ENCODE measurements at regions not wholly inside any gene's neighbourhood (a gene's known extent, or its start where the extent isn't known, plus 50 kb on each side); places are given as distances from the start of the nearest gene placed in this dataset.
A peak's percentile ranks its signal among the peaks of the same experiment; 100 is the strongest.
"Not testable (repeated sequence)": the region's sequence is repeated elsewhere in the genome, so short reads cannot be mapped to it uniquely, and the experiment has no call there.

GRCh38 chr4:3955321-3956164 lies 189.4 kb downstream of the ADRA2C start:
- H3K9me3 ChIP-seq (ENCODE audit: control insufficient read depth, low read depth, low read length); H3K4me1 ChIP-seq (ENCODE audit: control insufficient read depth, extremely low read depth, insufficient read depth, low read length); FAIRE-seq; H3K9me1 ChIP-seq (ENCODE audit: control insufficient read depth, extremely low read depth, insufficient read depth, low read length); H3K79me2 ChIP-seq (ENCODE audit: control insufficient read depth, insufficient read depth, low read length); H3K27me3 ChIP-seq (ENCODE audit: control insufficient read depth, extremely low read depth, insufficient read depth, low read length); dilution Hi-C loops (cut with MboI; ENCODE audit: extremely low pct_ligation_motif_present, low sequenced_read_pairs); H3K36me3 ChIP-seq (ENCODE audit: control insufficient read depth in 2 of 2, extremely low read depth in 1 of 2, insufficient read depth in 2 of 2, low read length in 2 of 2); H4K20me1 ChIP-seq (ENCODE audit: control insufficient read depth, extremely low read depth, insufficient read depth, low read length): not testable (repeated sequence)
- Histone ChIP-seq H3K9ac (ENCODE audit: control insufficient read depth, extremely low read depth, insufficient read depth, low read length) (peak overlapping the region; percentile 90), H3K27ac (ENCODE audit: control insufficient read depth, insufficient read depth, low read length) (peak overlapping the region; percentile 90), H2AFZ (ENCODE audit: control insufficient read depth, low read length) (peak overlapping the region; percentile 76), H3K4me2 (ENCODE audit: control insufficient read depth, extremely low read depth, insufficient read depth, low read depth, low read length) (peak overlapping the region; percentile 32), H3K4me3 (ENCODE audit: control insufficient read depth in 2 of 3, extremely low read depth in 1 of 3, insufficient read depth in 2 of 3, low read depth in 1 of 3, low read length in 3 of 3) (peak overlapping the region; percentile 62 to 82 (median 70))
- DNase-seq (ENCODE audit: low read depth, low spot score) = peak; percentile 96

DNA sequence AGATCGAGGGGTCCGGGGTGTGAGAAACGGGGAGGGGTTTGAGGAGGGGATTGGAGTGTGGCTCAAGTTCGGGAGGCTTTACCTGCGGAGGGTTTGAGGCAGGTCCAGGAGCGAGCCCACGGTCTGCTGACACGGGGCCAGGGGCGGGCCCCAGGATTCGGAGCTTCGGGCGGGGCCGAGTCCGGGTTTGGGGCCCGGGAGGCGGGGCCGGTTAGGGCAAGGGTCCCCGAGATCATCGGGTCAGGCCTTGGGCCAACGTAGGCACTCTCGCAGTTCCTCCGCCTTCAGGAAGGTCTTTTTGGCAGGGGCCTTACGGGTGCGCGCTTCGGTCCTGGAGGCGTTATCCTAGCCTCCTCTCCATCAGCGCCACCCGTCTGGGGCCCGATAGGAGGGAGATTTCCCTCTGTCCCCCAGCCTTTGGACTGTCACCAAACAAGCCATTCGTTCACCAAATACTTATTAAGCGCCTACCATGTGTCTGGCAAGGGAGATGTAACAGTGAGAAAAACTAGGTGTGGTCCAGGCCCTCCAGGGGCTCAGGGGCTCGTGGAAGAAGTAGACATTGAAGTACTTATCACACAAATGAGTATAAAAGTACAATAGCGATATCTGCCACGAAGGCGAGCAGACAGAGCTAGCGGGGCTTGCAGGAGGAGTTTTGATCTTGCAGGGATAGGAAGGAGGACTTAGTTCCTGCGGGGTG lies 190.1 kb downstream of the ADRA2C start:
- peak overlapping the region; percentile 61 for H3K9ac ChIP-seq (ENCODE audit: control insufficient read depth, extremely low read depth, insufficient read depth, low read length)
- peak overlapping the region; percentile 32 for H3K4me2 ChIP-seq (ENCODE audit: control insufficient read depth, extremely low read depth, insufficient read depth, low read depth, low read length)
- peak overlapping the region; percentile 76 for H2AFZ ChIP-seq (ENCODE audit: control insufficient read depth, low read length)
- H3K9me1 ChIP-seq (ENCODE audit: control insufficient read depth, extremely low read depth, insufficient read depth, low read length); DNase-seq (ENCODE audit: low read depth, low spot score); H3K9me3 ChIP-seq (ENCODE audit: control insufficient read depth, low read depth, low read length); FAIRE-seq; dilution Hi-C loops (cut with MboI; ENCODE audit: extremely low pct_ligation_motif_present, low sequenced_read_pairs); H3K36me3 ChIP-seq (ENCODE audit: control insufficient read depth in 2 of 2, extremely low read depth in 1 of 2, insufficient read depth in 2 of 2, low read length in 2 of 2); H4K20me1 ChIP-seq (ENCODE audit: control insufficient read depth, extremely low read depth, insufficient read depth, low read length); H3K4me1 ChIP-seq (ENCODE audit: control insufficient read depth, extremely low read depth, insufficient read depth, low read length); H3K79me2 ChIP-seq (ENCODE audit: control insufficient read depth, insufficient read depth, low read length); H3K27me3 ChIP-seq (ENCODE audit: control insufficient read depth, extremely low read depth, insufficient read depth, low read length): not testable (repeated sequence)
- H3K4me3 ChIP-seq (ENCODE audit: control insufficient read depth in 2 of 3, extremely low read depth in 1 of 3, insufficient read depth in 2 of 3, low read depth in 1 of 3, low read length in 3 of 3) = peak overlapping the region; percentile 44 to 47 (median 46)
- peak overlapping the region; percentile 20 for H3K27ac ChIP-seq (ENCODE audit: control insufficient read depth, insufficient read depth, low read length)

DNA sequence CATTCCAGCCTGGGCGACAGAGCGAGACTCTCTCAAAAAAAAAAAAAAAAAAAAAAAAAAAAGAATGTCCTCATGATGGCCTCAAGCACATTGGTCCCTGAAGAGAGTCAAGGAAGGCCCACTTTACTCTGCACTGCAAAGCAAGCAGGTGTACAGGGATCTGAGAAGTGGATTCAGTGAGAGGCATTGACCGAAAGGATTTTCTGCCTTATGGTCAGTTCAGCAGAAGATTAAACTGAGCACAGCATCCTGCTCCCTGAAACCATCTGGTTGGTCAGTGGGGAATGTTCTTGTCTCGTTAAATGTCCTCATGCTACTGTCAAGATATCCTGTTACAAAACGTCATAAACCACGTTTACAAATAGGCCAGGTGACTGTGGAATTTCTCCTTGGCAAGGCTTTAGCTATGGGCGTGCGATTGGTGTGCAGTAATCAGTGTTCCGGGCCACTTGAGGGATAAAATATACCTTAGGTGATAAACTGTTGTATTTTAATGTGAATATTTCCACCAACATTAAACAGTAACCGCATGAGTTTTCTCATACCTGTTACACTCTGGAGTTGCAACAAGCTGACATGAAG lies 195.0 kb downstream of the ADRA2C start:
- dilution Hi-C loops (cut with MboI; ENCODE audit: extremely low pct_ligation_motif_present, low sequenced_read_pairs); H3K27me3 ChIP-seq (ENCODE audit: control insufficient read depth, extremely low read depth, insufficient read depth, low read length); DNase-seq (ENCODE audit: low read depth, low spot score); H3K9ac ChIP-seq (ENCODE audit: control insufficient read depth, extremely low read depth, insufficient read depth, low read length); H4K20me1 ChIP-seq (ENCODE audit: control insufficient read depth, extremely low read depth, insufficient read depth, low read length); H3K36me3 ChIP-seq (ENCODE audit: control insufficient read depth in 2 of 2, extremely low read depth in 1 of 2, insufficient read depth in 2 of 2, low read length in 2 of 2); H3K4me1 ChIP-seq (ENCODE audit: control insufficient read depth, extremely low read depth, insufficient read depth, low read length); H3K4me3 ChIP-seq (ENCODE audit: control insufficient read depth in 2 of 3, extremely low read depth in 1 of 3, insufficient read depth in 2 of 3, low read depth in 1 of 3, low read length in 3 of 3); H3K79me2 ChIP-seq (ENCODE audit: control insufficient read depth, insufficient read depth, low read length); H3K4me2 ChIP-seq (ENCODE audit: control insufficient read depth, extremely low read depth, insufficient read depth, low read depth, low read length); H3K27ac ChIP-seq (ENCODE audit: control insufficient read depth, insufficient read depth, low read length); H3K9me3 ChIP-seq (ENCODE audit: control insufficient read depth, low read depth, low read length); H2AFZ ChIP-seq (ENCODE audit: control insufficient read depth, low read length); H3K9me1 ChIP-seq (ENCODE audit: control insufficient read depth, extremely low read depth, insufficient read depth, low read length); FAIRE-seq: not testable (repeated sequence)

DNA sequence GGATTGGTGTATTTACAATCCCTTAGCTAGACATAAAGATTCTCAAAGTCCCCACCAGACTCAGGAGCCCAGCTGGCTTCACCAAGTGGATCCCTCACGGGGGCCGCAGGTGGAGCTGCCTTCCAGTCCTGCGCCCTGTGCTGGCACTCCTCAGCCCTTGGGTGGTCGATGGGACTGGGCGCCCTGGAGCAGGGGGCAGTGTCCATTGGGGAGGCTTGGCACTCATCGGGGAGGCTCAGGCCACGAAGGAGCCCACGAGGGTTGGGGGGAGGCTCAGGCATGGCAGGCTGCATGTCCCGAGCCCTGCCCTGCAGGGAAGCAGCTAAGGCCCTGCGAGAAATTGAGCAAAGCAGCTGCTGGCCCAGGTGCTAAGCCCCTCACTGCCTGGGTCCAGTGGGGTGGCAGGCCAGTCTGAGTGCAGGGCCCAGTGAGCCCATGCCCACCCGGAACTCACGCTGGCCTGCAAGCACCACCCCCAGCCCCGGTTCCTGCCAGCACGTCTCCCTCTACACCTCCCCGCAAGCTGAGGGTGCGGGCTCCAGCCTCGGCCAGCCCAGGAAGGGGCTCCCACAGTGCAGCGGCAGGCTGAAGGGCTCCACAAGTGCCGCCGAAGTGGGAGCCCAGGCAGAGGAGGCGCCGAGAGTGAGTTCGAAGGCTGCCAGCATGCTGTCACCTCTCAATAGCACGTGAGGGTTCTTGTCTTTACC lies 198.5 kb downstream of the ADRA2C start:
- H3K27me3 ChIP-seq (ENCODE audit: control insufficient read depth, extremely low read depth, insufficient read depth, low read length); H3K9me1 ChIP-seq (ENCODE audit: control insufficient read depth, extremely low read depth, insufficient read depth, low read length); H2AFZ ChIP-seq (ENCODE audit: control insufficient read depth, low read length); H3K79me2 ChIP-seq (ENCODE audit: control insufficient read depth, insufficient read depth, low read length); dilution Hi-C loops (cut with MboI; ENCODE audit: extremely low pct_ligation_motif_present, low sequenced_read_pairs); H3K36me3 ChIP-seq (ENCODE audit: control insufficient read depth in 2 of 2, extremely low read depth in 1 of 2, insufficient read depth in 2 of 2, low read length in 2 of 2); H4K20me1 ChIP-seq (ENCODE audit: control insufficient read depth, extremely low read depth, insufficient read depth, low read length); H3K4me3 ChIP-seq (ENCODE audit: control insufficient read depth in 2 of 3, extremely low read depth in 1 of 3, insufficient read depth in 2 of 3, low read depth in 1 of 3, low read length in 3 of 3); H3K27ac ChIP-seq (ENCODE audit: control insufficient read depth, insufficient read depth, low read length); H3K9ac ChIP-seq (ENCODE audit: control insufficient read depth, extremely low read depth, insufficient read depth, low read length); H3K4me2 ChIP-seq (ENCODE audit: control insufficient read depth, extremely low read depth, insufficient read depth, low read depth, low read length); H3K4me1 ChIP-seq (ENCODE audit: control insufficient read depth, extremely low read depth, insufficient read depth, low read length); H3K9me3 ChIP-seq (ENCODE audit: control insufficient read depth, low read depth, low read length); FAIRE-seq; DNase-seq (ENCODE audit: low read depth, low spot score): not testable (repeated sequence)
